ENCODE measurements at regions not wholly inside any gene's neighbourhood (a gene's known extent, or its start where the extent isn't known, plus 50 kb on each side); places are given as distances from the start of the nearest gene placed in this dataset.

DNA sequence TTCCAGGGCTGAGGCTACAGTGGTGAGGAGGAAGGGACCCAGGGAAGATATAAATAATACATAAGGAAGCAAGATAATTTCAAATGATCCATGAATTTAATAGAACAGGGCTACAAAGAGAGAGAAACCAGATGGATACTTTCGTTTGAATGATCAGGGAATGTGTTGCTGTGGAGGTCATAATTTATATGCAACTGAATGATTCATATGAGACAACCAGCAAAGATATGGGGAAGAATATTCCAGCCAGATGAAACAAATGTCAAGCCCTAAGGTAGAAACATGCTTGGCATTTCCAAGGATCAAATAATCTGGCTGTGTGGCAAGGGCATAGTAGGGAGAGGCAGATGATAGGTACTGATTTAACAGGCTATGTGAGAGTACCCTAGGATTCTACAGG is 84.8 kb upstream of the ZC3H11B start:
- TF ChIP-seq, protein P1, sequence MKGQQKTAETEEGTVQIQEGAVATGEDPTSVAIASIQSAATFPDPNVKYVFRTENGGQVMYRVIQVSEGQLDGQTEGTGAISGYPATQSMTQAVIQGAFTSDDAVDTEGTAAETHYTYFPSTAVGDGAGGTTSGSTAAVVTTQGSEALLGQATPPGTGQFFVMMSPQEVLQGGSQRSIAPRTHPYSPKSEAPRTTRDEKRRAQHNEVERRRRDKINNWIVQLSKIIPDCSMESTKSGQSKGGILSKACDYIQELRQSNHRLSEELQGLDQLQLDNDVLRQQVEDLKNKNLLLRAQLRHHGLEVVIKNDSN (IDR thresholded peaks at IDR 0.05), result no peak
- no peak for TF ChIP-seq TEAD4 (IDR thresholded peaks at IDR 0.05)
- no peak for TF ChIP-seq EP300 (IDR thresholded peaks at IDR 0.05; ENCODE audit: borderline replicate concordance)
- TF ChIP-seq CEBPB (IDR thresholded peaks at IDR 0.05), result no peak
- no peak for TF ChIP-seq ZBTB7A (IDR thresholded peaks at IDR 0.05; ENCODE audit: low read depth)
- TF ChIP-seq YY1 (IDR thresholded peaks at IDR 0.05; ENCODE audit: low read depth), result no peak
- TF ChIP-seq RAD21 (IDR thresholded peaks at IDR 0.05; ENCODE audit: low read depth), result no peak
- TF ChIP-seq CREB1 (IDR thresholded peaks at IDR 0.05; ENCODE audit: low read depth), result no peak
- TF ChIP-seq TAF1 (IDR thresholded peaks at IDR 0.05; ENCODE audit: low read depth), result no peak
- TF ChIP-seq, protein P2, sequence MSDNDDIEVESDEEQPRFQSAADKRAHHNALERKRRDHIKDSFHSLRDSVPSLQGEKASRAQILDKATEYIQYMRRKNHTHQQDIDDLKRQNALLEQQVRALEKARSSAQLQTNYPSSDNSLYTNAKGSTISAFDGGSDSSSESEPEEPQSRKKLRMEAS (IDR thresholded peaks at IDR 0.05), result no peak
- TF ChIP-seq, protein P3, sequence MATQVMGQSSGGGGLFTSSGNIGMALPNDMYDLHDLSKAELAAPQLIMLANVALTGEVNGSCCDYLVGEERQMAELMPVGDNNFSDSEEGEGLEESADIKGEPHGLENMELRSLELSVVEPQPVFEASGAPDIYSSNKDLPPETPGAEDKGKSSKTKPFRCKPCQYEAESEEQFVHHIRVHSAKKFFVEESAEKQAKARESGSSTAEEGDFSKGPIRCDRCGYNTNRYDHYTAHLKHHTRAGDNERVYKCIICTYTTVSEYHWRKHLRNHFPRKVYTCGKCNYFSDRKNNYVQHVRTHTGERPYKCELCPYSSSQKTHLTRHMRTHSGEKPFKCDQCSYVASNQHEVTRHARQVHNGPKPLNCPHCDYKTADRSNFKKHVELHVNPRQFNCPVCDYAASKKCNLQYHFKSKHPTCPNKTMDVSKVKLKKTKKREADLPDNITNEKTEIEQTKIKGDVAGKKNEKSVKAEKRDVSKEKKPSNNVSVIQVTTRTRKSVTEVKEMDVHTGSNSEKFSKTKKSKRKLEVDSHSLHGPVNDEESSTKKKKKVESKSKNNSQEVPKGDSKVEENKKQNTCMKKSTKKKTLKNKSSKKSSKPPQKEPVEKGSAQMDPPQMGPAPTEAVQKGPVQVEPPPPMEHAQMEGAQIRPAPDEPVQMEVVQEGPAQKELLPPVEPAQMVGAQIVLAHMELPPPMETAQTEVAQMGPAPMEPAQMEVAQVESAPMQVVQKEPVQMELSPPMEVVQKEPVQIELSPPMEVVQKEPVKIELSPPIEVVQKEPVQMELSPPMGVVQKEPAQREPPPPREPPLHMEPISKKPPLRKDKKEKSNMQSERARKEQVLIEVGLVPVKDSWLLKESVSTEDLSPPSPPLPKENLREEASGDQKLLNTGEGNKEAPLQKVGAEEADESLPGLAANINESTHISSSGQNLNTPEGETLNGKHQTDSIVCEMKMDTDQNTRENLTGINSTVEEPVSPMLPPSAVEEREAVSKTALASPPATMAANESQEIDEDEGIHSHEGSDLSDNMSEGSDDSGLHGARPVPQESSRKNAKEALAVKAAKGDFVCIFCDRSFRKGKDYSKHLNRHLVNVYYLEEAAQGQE (IDR thresholded peaks at IDR 0.05; ENCODE audit: low read depth), result no peak
- TF ChIP-seq TCF12 (IDR thresholded peaks at IDR 0.05; ENCODE audit: low read depth), result no peak
- TF ChIP-seq NFIC (IDR thresholded peaks at IDR 0.05), result no peak
- TF ChIP-seq FOXM1 (IDR thresholded peaks at IDR 0.05; ENCODE audit: borderline replicate concordance, low read depth), result no peak
- TF ChIP-seq EGR1 (IDR thresholded peaks at IDR 0.05), result no peak

DNA sequence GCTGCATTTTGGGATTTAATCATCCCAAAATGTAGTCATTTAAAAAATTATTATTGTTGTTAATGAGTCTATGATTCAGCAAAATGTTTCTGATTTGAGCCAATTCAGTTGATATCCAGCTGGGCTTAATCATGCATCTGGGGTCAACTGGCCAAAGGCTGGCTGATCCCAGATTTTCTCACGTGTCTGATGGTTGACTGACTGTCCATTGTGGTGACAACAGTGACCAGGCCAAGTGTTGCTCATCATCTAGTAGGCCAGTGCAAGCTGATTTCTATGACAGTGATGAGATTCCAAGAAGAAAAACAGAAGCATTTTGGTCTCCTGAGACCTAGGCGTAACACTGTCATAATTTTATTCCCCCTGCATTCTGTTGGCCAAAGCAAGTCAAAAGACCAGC is 80.1 kb upstream of the ZC3H11B start:
- TF ChIP-seq EGR1 (IDR thresholded peaks at IDR 0.05), result no peak
- no peak for TF ChIP-seq CREB1 (IDR thresholded peaks at IDR 0.05; ENCODE audit: low read depth)
- TF ChIP-seq, protein P2 (IDR thresholded peaks at IDR 0.05), result no peak
- no peak for TF ChIP-seq NFIC (IDR thresholded peaks at IDR 0.05)
- TF ChIP-seq, protein P1 (IDR thresholded peaks at IDR 0.05), result no peak
- no peak for TF ChIP-seq ZBTB7A (IDR thresholded peaks at IDR 0.05; ENCODE audit: low read depth)
- no peak for TF ChIP-seq TAF1 (IDR thresholded peaks at IDR 0.05; ENCODE audit: low read depth)
- TF ChIP-seq, protein P3 (IDR thresholded peaks at IDR 0.05; ENCODE audit: low read depth), result no peak
- no peak for TF ChIP-seq CEBPB (IDR thresholded peaks at IDR 0.05)
- no peak for TF ChIP-seq TEAD4 (IDR thresholded peaks at IDR 0.05)
- TF ChIP-seq FOXM1 (IDR thresholded peaks at IDR 0.05; ENCODE audit: borderline replicate concordance, low read depth), result no peak
- no peak for TF ChIP-seq EP300 (IDR thresholded peaks at IDR 0.05; ENCODE audit: borderline replicate concordance)
- no peak for TF ChIP-seq RAD21 (IDR thresholded peaks at IDR 0.05; ENCODE audit: low read depth)
- TF ChIP-seq YY1 (IDR thresholded peaks at IDR 0.05; ENCODE audit: low read depth), result no peak
- TF ChIP-seq TCF12 (IDR thresholded peaks at IDR 0.05; ENCODE audit: low read depth), result no peak

DNA sequence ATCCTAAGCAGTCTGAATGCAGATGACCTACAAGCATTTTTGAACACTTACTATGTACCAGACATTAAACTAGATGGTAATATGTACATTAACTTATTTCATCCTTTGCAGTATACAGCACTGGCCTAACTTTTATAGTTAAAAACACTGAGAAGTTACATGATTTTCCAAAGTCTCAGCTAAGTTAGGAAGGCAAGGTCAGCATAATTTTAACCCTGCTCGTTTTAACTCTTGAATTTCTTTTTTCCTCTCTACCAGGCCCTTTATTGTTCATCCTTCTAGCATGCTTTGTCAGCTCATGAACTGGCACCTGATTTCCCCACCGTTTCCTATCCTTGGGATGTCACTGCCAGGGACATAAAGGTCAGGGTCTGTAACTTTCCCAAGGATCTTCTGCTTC is 76.9 kb upstream of the ZC3H11B start:
- TF ChIP-seq NFIC (IDR thresholded peaks at IDR 0.05) (no peak), FOXM1 (IDR thresholded peaks at IDR 0.05; ENCODE audit: borderline replicate concordance, low read depth) (no peak), CREB1 (IDR thresholded peaks at IDR 0.05; ENCODE audit: low read depth) (no peak), YY1 (IDR thresholded peaks at IDR 0.05; ENCODE audit: low read depth) (no peak), EGR1 (IDR thresholded peaks at IDR 0.05) (no peak), CEBPB (IDR thresholded peaks at IDR 0.05) (no peak), EP300 (IDR thresholded peaks at IDR 0.05; ENCODE audit: borderline replicate concordance) (no peak), RAD21 (IDR thresholded peaks at IDR 0.05; ENCODE audit: low read depth) (no peak), TAF1 (IDR thresholded peaks at IDR 0.05; ENCODE audit: low read depth) (no peak), ZBTB7A (IDR thresholded peaks at IDR 0.05; ENCODE audit: low read depth) (no peak), TEAD4 (IDR thresholded peaks at IDR 0.05) (no peak), TCF12 (IDR thresholded peaks at IDR 0.05; ENCODE audit: low read depth) (no peak)
- TF ChIP-seq, protein P3 (IDR thresholded peaks at IDR 0.05; ENCODE audit: low read depth), result no peak
- TF ChIP-seq, protein P1 (IDR thresholded peaks at IDR 0.05), result no peak
- TF ChIP-seq, protein P2 (IDR thresholded peaks at IDR 0.05), result no peak
